Osteocyte (in vitro differentiated cells): ENCODE measurements at regions not wholly inside any gene's neighbourhood (a gene's known extent, or its start where the extent isn't known, plus 50 kb on each side); places are given as distances from the start of the nearest gene placed in this dataset.

Experiments used
- DNase-seq: peaks from one replicate; pipeline ENCODE4 v3.0.0; 2021; ENCODE audit warnings: mixed read lengths; ENCODE audit not compliant: unreplicated experiment; ENCODE audit errors: extremely low spot score
- H3K27ac Mint-ChIP-seq: one replicate; pipeline ENCODE4 v1.8.0; 2021; ENCODE audit warnings: mild to moderate bottlenecking, mixed read lengths; ENCODE audit not compliant: unreplicated experiment
- H3K27me3 Mint-ChIP-seq: one replicate; pipeline ENCODE4 v1.8.0; 2021; ENCODE audit warnings: mixed read lengths; ENCODE audit not compliant: unreplicated experiment
- H3K36me3 Mint-ChIP-seq: one replicate; pipeline ENCODE4 v1.8.0; 2021; ENCODE audit warnings: mixed read lengths; ENCODE audit not compliant: unreplicated experiment
- H3K4me1 Mint-ChIP-seq: one replicate; pipeline ENCODE4 v1.8.0; 2021; ENCODE audit warnings: mixed read lengths; ENCODE audit not compliant: unreplicated experiment
- H3K4me3 Mint-ChIP-seq: one replicate; pipeline ENCODE4 v1.8.0; 2021; ENCODE audit warnings: mild to moderate bottlenecking, moderate library complexity, mixed read lengths; ENCODE audit not compliant: unreplicated experiment
- H3K9me3 Mint-ChIP-seq: one replicate; pipeline ENCODE4 v1.8.0; 2021; ENCODE audit warnings: mixed read lengths; ENCODE audit not compliant: unreplicated experiment
- CTCF ChIP-seq: fragments of 200-600 bp; sonication (generic); IDR thresholded peaks from 2 replicates; pipeline ENCODE4 v1.5.0; 2021; ENCODE audit warnings: antibody characterized with exemption, mild to moderate bottlenecking, moderate library complexity

GRCh38 chr21:28779914-28780313 lies 212.8 kb downstream of the LTN1 start:
- H3K9me3 Mint-ChIP-seq: no peaks in the 10 kb centered on the region
- no peak for TF ChIP-seq CTCF
- no peak overlapping the region for H3K4me3 Mint-ChIP-seq
- no peaks in the 10 kb centered on the region for H3K27me3 Mint-ChIP-seq
- DNase-seq: no peak
- no peaks in the 10 kb centered on the region for H3K36me3 Mint-ChIP-seq
- H3K27ac Mint-ChIP-seq: no peak overlapping the region
- peaks cover 9% of the 10 kb centered on the region for H3K4me1 Mint-ChIP-seq

GRCh38 chr21:28776251-28776650 lies 216.4 kb downstream of the LTN1 start:
- Mint-ChIP-seq H3K27ac (no peak overlapping the region), H3K9me3 (no peaks in the 10 kb centered on the region), H3K36me3 (no peaks in the 10 kb centered on the region), H3K4me1 (peaks cover 29% of the 10 kb centered on the region), H3K4me3 (no peak overlapping the region), H3K27me3 (no peaks in the 10 kb centered on the region)
- TF ChIP-seq CTCF: no peak
- DNase-seq: no peak

- TF ChIP-seq CTCF: no peak
- peaks cover 37% of the 10 kb centered on the region for H3K4me1 Mint-ChIP-seq
- no peak overlapping the region for H3K4me3 Mint-ChIP-seq
- no peak for DNase-seq
- no peaks in the 10 kb centered on the region for H3K27me3 Mint-ChIP-seq
- no peaks in the 10 kb centered on the region for H3K36me3 Mint-ChIP-seq
- no peaks in the 10 kb centered on the region for H3K9me3 Mint-ChIP-seq
- H3K27ac Mint-ChIP-seq: peak overlapping the region; percentile 11
These were observed 217.6 kb downstream of the LTN1 start for GRCh38 chr21:28775071-28775470.

GRCh38 chr21:28773036-28773435 lies 219.6 kb downstream of the LTN1 start:
- Mint-ChIP-seq H3K4me1 (peaks cover 37% of the 10 kb centered on the region), H3K27me3 (no peaks in the 10 kb centered on the region)

GRCh38 chr21:28771790-28772501 lies 220.7 kb downstream of the LTN1 start:
- peak overlapping the region; percentile 52 for H3K4me3 Mint-ChIP-seq
- H3K27me3 Mint-ChIP-seq: no peaks in the 10 kb centered on the region
- H3K4me1 Mint-ChIP-seq: peaks cover 37% of the 10 kb centered on the region
- H3K36me3 Mint-ChIP-seq: no peaks in the 10 kb centered on the region
- DNase-seq: no peak
- no peaks in the 10 kb centered on the region for H3K9me3 Mint-ChIP-seq
- peak overlapping the region; percentile 94 for H3K27ac Mint-ChIP-seq
- TF ChIP-seq CTCF: no peak

More at GRCh38 chr21:28773036-28773435, 219.6 kb downstream of the LTN1 start:
- H3K27ac Mint-ChIP-seq: no peak overlapping the region
- no peaks in the 10 kb centered on the region for H3K9me3 Mint-ChIP-seq
- H3K36me3 Mint-ChIP-seq: no peaks in the 10 kb centered on the region
- no peak overlapping the region for H3K4me3 Mint-ChIP-seq
- no peak for DNase-seq
- TF ChIP-seq CTCF: no peak
